ENCODE measurements at regions not wholly inside any gene's neighbourhood (a gene's known extent, or its start where the extent isn't known, plus 50 kb on each side); places are given as distances from the start of the nearest gene placed in this dataset.
"Not testable (repeated sequence)": the region's sequence is repeated elsewhere in the genome, so short reads cannot be mapped to it uniquely, and the experiment has no call there.

DNA sequence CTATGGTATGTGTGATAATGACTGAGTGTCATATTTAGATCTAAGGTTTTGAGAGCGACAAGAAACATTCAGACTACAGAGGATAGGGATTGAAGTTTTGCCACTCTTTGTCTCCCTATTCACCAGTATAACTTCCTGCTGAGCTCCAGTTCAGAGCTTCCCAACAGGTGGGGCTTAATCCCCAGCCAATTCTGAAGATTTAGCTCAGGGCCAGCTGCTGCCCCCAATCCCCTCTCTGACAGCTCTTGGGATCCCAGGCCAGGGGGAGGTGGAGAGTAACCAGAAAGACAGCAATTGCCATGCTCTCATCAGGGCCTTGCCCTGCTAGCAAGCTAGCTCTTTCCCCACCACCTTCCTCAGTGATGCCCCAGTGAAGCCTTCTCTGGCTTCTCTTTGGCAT lies 57.8 kb downstream of the TRIL start:
- H3K27ac Mint-ChIP-seq, result no peak overlapping the region
- H3K9me3 Mint-ChIP-seq (ENCODE audit: low read depth), result no peaks in the 10 kb centered on the region
- intact Hi-C loops (cut with DNase I, micrococcal nuclease), result no loop called here
- H3K4me3 Mint-ChIP-seq, result no peak overlapping the region
- H3K4me1 Mint-ChIP-seq, result no peaks in the 10 kb centered on the region
- H3K36me3 Mint-ChIP-seq (ENCODE audit: low read depth), result no peaks in the 10 kb centered on the region
- ATAC-seq, result no peak
- peaks cover 5% of the 10 kb centered on the region for H3K27me3 Mint-ChIP-seq
- no peak for DNase-seq
- POLR2A ChIA-PET, result no interaction called here
- CTCF ChIA-PET, result no interaction called here

DNA sequence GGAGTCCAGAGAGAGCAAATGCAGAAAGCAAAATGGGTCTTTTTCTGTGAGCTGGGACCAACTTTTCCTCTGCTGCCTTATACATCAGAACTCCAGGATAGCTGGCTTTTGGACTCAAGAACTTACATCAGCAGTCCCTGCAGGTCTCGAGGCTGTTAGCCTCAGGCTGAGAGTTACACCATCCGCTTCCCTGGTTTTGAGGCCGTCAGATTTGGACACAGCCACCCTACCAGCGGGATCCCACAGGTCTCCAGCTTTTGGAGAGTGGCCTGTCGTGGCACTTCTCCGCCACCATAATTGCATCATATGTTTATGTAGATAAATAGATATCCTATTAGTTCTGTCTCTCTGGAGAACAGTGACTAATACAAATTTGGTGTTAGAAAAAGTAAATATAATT lies 64.2 kb downstream of the TRIL start:
- CTCF ChIA-PET, result interaction anchor here (0.6 kb wide), 1 partner anchor 674 kb away, joined by 4 read pairs; no protein-coding TSS in a partner anchor
- no peaks in the 10 kb centered on the region for H3K4me1 Mint-ChIP-seq
- DNase-seq, result no peak
- POLR2A ChIA-PET, result interaction anchor here (0.8 kb wide), 1 partner anchor 53 kb away, joined by 5 read pairs; no protein-coding TSS in a partner anchor
- H3K9me3 Mint-ChIP-seq (ENCODE audit: low read depth), result no peaks in the 10 kb centered on the region
- H3K4me3 Mint-ChIP-seq, result no peak overlapping the region
- H3K27me3 Mint-ChIP-seq, result peaks cover 7% of the 10 kb centered on the region
- no peaks in the 10 kb centered on the region for H3K36me3 Mint-ChIP-seq (ENCODE audit: low read depth)
- no peak for ATAC-seq
- no peak overlapping the region for H3K27ac Mint-ChIP-seq
- intact Hi-C loops (cut with DNase I, micrococcal nuclease), result no loop called here

DNA sequence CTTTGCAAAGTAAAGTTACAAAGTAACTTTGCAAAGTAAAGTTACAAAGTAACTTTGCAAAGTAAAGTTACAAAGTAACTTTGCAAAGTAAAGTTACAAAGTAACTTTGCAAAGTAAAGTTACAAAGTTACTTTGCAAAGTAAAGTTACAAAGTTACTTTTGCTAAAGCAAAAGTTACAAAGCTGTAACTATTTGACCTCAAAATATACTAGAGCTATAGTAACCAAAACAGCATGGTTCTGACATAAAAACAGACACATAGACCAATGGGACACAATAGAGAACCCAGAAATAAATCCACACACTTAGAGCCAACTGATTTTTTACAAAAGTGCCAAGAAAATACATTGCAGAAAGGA lies 66.3 kb downstream of the TRIL start:
- H3K27ac Mint-ChIP-seq; H3K36me3 Mint-ChIP-seq (ENCODE audit: low read depth); ATAC-seq; DNase-seq; intact Hi-C loops (cut with DNase I, micrococcal nuclease); H3K9me3 Mint-ChIP-seq (ENCODE audit: low read depth); H3K27me3 Mint-ChIP-seq; H3K4me3 Mint-ChIP-seq; POLR2A ChIA-PET; H3K4me1 Mint-ChIP-seq: not testable (repeated sequence)
- CTCF ChIA-PET, result interaction anchor here (0.6 to 1.2 kb wide), 2 partner anchors 8 to 23 kb away, joined by 3 to 5 read pairs; no protein-coding TSS in a partner anchor

DNA sequence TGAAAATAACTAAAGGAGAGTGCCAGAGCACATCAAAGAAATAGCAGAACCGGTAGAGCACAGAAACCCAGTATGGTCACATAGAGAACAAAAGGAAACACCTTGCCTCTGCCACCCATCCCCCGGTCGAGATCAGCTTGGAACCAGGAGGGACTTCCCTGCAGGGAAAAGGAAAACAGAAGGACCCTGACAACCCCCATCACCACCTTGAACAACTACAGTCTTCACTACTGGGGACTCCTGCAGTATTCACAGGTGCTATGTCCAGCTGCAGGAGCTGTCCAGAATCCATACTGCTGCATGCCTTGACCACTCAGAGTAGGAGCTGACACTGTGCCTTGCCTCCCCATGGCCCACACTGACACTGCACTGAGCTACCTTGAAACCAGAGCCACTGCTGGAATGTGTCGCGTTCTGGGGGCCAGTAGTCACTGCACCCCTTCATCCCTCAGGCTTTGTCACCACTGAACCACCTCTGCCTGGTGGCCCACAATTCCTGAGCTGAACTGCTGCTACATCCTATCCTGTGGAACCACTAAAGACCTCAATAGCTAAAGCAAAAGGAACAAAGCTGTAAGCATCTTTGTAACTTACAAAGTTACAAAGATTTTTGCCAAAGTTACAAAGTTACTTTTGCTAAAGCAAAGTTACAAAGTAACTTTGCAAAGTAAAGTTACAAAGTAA lies 66.8 kb downstream of the TRIL start:
- CTCF ChIA-PET, result interaction anchor here (1.2 kb wide), 1 partner anchor 24 kb away, joined by 5 read pairs; no protein-coding TSS in a partner anchor
- intact Hi-C loops (cut with DNase I, micrococcal nuclease), result no loop called here
- no peak overlapping the region for H3K4me3 Mint-ChIP-seq
- no peak for ATAC-seq
- no peak for DNase-seq
- H3K36me3 Mint-ChIP-seq (ENCODE audit: low read depth), result no peaks in the 10 kb centered on the region
- POLR2A ChIA-PET, result no interaction called here
- H3K27me3 Mint-ChIP-seq, result peaks cover 9% of the 10 kb centered on the region
- no peak overlapping the region for H3K27ac Mint-ChIP-seq
- H3K4me1 Mint-ChIP-seq, result no peaks in the 10 kb centered on the region
- no peaks in the 10 kb centered on the region for H3K9me3 Mint-ChIP-seq (ENCODE audit: low read depth)

DNA sequence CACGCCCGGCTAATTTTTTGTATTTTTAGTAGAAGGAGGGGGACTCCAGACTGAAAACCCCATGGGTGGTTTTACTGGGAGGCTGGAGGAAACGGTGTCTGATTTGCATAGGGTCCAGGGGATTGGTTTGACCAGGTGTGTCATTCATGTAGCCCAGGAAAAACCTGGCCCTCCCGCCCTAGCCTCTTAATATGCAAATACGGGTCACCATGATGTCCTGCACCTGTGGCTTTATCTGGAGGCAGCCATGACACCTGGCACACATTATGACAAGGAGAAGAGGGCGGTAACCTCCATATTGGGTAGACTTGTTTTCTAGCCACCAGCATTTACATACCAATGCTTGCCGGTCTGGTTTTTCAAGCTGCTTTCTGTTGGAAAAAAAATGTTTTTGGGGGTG lies 68.0 kb downstream of the TRIL start:
- intact Hi-C loops (cut with DNase I, micrococcal nuclease), result no loop called here
- CTCF ChIA-PET, result interaction anchor here (0.6 kb wide), 1 partner anchor 698 kb away, joined by 3 read pairs; no protein-coding TSS in a partner anchor
- Mint-ChIP-seq H3K36me3 (ENCODE audit: low read depth) (no peaks in the 10 kb centered on the region), H3K9me3 (ENCODE audit: low read depth) (no peaks in the 10 kb centered on the region), H3K4me3 (no peak overlapping the region), H3K27ac (no peak overlapping the region), H3K4me1 (no peaks in the 10 kb centered on the region), H3K27me3 (peaks cover 16% of the 10 kb centered on the region)
- ATAC-seq (no peak), DNase-seq (no peak)
- POLR2A ChIA-PET, result no interaction called here

DNA sequence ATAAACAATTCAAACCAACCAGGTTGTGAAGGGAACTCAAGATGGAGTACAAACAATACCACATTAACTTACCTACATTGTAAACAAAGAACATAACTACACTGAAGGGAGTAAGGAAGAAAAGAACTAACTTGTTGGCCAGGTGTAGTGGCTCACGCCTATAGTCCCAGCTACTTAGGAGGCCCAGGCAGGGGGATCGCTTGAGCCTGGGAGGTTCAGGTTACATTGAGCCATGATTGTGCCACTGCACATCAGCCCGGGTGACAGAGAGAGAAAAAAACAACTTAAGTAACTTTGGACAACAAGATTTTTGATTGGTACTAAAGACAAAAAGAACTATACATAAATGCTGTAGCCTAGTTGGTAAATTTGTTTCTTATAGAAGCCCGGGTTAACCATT lies 68.8 kb downstream of the TRIL start:
- no peaks in the 10 kb centered on the region for H3K9me3 Mint-ChIP-seq (ENCODE audit: low read depth)
- no peak overlapping the region for H3K27ac Mint-ChIP-seq
- ATAC-seq (no peak), DNase-seq (no peak)
- peaks cover 19% of the 10 kb centered on the region for H3K27me3 Mint-ChIP-seq
- H3K4me1 Mint-ChIP-seq, result no peaks in the 10 kb centered on the region
- H3K36me3 Mint-ChIP-seq (ENCODE audit: low read depth), result no peaks in the 10 kb centered on the region
- H3K4me3 Mint-ChIP-seq, result no peak overlapping the region
- intact Hi-C loops (cut with DNase I, micrococcal nuclease), result no loop called here
- POLR2A ChIA-PET, result no interaction called here
- CTCF ChIA-PET, result no interaction called here

DNA sequence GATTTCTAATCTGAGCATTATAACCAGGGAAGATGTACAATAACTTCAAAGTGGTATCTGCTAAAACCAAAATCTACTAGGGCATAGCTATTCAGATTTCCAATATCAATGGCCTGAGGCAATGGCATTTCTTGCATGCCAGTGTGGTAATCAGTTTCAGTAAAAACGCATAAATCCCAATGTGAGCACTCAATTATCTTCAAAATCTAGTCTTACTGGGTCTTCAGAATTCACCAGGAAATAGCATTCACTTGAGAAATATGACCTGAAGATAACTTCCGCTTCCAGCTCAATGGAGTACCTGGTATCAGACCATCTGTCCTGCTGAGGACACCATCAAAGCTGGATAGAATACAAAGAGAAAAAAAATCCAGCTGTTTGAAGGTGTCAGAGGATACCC lies 72.4 kb downstream of the TRIL start:
- POLR2A ChIA-PET, result no interaction called here

DNA sequence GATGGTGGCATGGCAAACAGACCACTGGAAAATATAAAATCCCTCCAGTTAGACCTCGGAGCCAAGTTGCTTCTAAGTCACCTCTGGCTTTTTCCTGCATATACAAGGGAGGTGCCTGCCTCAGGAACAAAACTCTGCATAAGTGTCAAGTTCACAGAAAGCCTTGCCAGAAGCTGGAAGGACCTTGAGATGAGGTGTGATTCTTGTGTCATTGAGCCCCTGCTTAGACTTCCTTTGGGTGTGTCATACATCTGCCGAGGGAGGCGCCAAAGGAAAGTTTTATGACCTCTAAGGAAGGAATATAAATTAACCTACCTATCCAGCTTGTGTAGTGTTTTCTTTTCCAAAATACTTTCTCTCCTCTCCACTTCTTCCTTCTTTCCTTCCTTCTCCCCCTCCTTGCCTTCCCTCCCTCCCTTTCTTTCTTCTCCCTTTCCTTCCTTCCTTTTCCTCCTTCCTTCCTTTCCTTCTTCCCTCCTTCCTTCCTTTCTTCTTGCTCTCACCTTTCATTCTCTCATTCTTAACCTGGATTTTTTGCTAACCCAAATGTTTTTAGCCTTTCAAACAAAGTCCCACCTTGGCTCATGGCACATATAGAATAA lies 75.2 kb downstream of the TRIL start:
- DNase-seq, result no peak
- ATAC-seq, result no peak
- POLR2A ChIA-PET, result no interaction called here
- H3K27me3 Mint-ChIP-seq, result peaks cover 21% of the 10 kb centered on the region
- CTCF ChIA-PET, result no interaction called here
- no peak overlapping the region for H3K4me3 Mint-ChIP-seq
- no peaks in the 10 kb centered on the region for H3K4me1 Mint-ChIP-seq
- H3K9me3 Mint-ChIP-seq (ENCODE audit: low read depth), result no peaks in the 10 kb centered on the region
- no peak overlapping the region for H3K27ac Mint-ChIP-seq
- intact Hi-C loops (cut with DNase I, micrococcal nuclease), result no loop called here
- no peaks in the 10 kb centered on the region for H3K36me3 Mint-ChIP-seq (ENCODE audit: low read depth)

More for the DNA sequence above, 72.4 kb downstream of the TRIL start:
- no peak for DNase-seq
- no peak overlapping the region for H3K4me3 Mint-ChIP-seq
- peaks cover 19% of the 10 kb centered on the region for H3K27me3 Mint-ChIP-seq
- no peaks in the 10 kb centered on the region for H3K4me1 Mint-ChIP-seq
- H3K27ac Mint-ChIP-seq, result no peak overlapping the region
- H3K36me3 Mint-ChIP-seq (ENCODE audit: low read depth), result no peaks in the 10 kb centered on the region
- no peak for ATAC-seq
- intact Hi-C loops (cut with DNase I, micrococcal nuclease), result no loop called here
- CTCF ChIA-PET, result no interaction called here
- H3K9me3 Mint-ChIP-seq (ENCODE audit: low read depth), result no peaks in the 10 kb centered on the region

DNA sequence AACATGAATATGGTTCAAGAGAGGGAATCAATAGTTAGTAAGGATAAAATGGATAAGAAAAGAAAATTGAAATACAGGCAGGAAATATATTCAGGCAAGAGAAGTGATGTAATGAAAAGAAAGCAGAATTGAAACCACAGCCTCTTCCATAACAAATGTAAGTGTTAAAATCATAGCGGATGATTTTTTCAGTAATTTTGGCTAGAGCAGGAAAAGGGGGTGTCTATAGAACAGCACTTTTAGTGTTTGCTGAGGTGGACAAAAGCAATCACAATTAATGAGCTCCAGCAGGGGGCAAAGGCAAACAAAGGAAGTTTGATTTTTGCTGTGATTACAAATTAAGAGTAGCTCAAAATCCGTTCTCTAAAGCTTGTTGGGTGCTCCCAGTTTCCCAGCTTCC lies 79.0 kb downstream of the TRIL start:
- no peak for DNase-seq
- no peak for ATAC-seq
- intact Hi-C loops (cut with DNase I, micrococcal nuclease), result no loop called here
- H3K4me1 Mint-ChIP-seq, result no peaks in the 10 kb centered on the region
- no peak overlapping the region for H3K27ac Mint-ChIP-seq
- no peaks in the 10 kb centered on the region for H3K36me3 Mint-ChIP-seq (ENCODE audit: low read depth)
- POLR2A ChIA-PET, result no interaction called here
- CTCF ChIA-PET, result interaction anchor here (0.6 kb wide), 1 partner anchor 1670 kb away, joined by 3 read pairs; no protein-coding TSS in a partner anchor
- H3K9me3 Mint-ChIP-seq (ENCODE audit: low read depth), result no peaks in the 10 kb centered on the region
- H3K27me3 Mint-ChIP-seq, result peaks cover 15% of the 10 kb centered on the region
- H3K4me3 Mint-ChIP-seq, result no peak overlapping the region

DNA sequence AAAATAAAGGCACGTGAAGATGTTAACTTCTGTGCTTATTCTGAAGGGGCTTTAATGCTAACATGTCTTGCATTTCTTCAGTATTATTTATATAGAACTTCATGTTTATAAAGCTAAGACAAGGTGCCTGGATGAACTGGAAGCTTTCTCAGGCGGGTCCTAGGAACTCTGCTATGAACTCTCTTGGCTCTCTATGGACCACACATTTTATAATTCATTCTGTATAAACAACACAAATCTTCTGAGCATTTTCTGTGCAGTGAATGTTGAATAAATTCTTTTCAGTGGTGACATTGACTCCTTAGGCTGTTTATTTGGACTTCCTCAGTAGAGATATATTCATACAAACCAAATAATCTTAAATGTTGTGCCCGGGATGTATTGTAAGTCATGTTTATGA lies 79.6 kb downstream of the TRIL start:
- ChIA-PET CTCF (interaction anchor here (0.6 kb wide), 1 partner anchor 48 kb away, joined by 3 read pairs; no protein-coding TSS in a partner anchor), POLR2A (no interaction called here)
- Mint-ChIP-seq H3K4me1 (no peaks in the 10 kb centered on the region), H3K4me3 (no peak overlapping the region), H3K27ac (no peak overlapping the region), H3K27me3 (peaks cover 14% of the 10 kb centered on the region), H3K36me3 (ENCODE audit: low read depth) (no peaks in the 10 kb centered on the region), H3K9me3 (ENCODE audit: low read depth) (no peaks in the 10 kb centered on the region)
- intact Hi-C loops (cut with DNase I, micrococcal nuclease), result no loop called here
- no peak for DNase-seq
- no peak for ATAC-seq
